NCI-H128 (cell line): ENCODE measurements at regions not wholly inside any gene's neighbourhood (a gene's known extent, or its start where the extent isn't known, plus 50 kb on each side); places are given as distances from the start of the nearest gene placed in this dataset.
"Not testable (repeated sequence)": the region's sequence is repeated elsewhere in the genome, so short reads cannot be mapped to it uniquely, and the experiment has no call there.

Source experiments
- DNase-seq: peaks from one replicate; lab custom pipeline; 2025; ENCODE audit not compliant: unreplicated experiment; lab: John Stamatoyannopoulos, UW

DNA sequence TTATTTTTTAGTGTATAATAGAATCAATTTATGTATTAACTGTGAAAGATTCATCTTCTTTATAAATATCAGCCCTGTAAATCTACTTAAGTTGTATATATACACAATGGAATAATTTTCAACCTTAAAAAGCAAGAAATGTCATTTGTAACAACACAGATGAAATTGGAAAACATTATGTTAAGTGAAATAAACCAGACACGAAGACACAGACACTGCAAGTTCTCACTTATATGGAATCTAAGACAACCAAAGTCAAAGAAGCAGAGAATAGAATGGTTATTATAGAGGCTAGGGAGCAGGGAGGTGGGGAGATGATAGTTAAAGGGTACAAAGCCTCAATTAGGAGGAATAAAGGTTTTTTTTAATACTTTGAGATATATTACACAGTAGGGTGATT, 1404.4 kb downstream of the HACE1 start:
- DNase-seq, result no peak

DNA sequence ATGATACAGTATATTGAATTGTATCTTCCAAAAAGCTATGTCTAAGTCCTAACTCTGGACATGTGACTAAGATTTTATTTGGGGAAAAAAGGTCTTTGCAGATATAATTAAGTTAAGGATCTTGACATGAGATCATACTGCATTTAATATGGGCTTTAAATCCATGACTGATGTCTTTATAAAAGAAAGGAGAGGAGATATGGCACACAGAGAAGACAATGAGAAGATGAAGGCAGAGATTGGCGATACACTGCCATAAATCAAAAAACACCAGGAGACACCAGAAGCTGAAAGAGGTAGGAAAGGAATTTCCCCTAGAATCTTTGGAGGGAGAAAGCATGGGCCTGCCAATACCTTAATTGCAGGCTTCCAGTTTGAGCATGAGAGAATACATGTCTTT, 1450.2 kb downstream of the HACE1 start:
- DNase-seq, result no peak

DNA sequence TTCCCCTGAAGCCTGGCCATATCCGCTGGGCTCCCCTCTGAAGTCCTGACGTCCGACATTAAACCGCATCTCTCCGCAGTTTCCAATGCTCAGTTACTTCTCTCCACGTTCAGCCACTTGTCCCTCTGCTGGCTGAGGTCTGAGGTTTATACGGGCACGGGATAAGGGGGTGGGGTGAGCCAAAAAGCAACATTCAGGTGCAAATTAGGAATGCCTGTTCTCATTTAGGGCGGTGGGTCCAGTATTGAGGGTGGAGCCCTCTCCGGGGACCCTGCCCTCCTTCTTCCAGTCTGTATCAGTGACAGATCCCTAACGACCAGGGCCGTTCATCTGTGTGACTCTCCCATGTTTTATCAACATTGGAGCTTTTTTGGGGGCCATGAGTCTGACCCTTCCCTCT, 1454.4 kb downstream of the HACE1 start:
- DNase-seq, result no peak

DNA sequence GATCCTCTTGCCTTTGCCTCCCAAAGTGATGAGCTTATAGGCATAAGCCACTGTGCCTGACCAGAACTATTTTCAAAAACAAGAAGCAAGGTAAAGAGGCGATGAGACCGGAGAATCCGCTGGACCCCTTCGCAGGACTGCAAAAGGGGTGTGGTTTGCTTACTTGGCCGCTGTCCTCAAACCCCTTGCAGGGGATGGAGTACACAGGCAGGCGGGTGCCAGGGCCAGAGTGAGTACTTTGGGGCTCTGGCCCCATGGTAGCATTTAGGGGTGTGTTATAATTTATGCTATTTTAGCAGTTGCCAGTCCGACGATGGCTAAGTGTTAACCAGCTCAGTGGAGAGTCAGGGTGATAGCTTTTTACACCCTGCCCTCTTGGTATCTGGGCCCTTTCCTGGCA, 1454.9 kb downstream of the HACE1 start:
- DNase-seq, result no peak

DNA sequence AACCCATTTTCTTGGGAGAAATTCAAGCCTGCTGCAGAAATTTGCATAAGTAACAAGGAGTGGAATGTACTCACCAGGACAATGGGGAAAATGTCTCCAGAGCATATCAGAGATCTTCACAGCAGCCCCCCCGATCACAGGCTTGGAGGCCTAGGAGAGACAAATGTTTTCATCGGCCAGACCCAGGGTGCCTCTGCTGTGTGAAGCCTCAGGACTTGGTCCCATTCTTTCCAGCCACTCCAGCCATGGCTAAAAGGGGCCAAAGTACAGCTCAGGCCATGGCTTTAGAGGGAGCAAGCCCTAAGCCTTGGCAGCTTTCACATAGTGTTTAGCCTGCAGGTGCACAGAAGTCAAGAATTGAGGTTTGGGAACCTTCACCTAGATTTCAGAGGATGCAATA, 1463.0 kb downstream of the HACE1 start:
- DNase-seq, result no peak

DNA sequence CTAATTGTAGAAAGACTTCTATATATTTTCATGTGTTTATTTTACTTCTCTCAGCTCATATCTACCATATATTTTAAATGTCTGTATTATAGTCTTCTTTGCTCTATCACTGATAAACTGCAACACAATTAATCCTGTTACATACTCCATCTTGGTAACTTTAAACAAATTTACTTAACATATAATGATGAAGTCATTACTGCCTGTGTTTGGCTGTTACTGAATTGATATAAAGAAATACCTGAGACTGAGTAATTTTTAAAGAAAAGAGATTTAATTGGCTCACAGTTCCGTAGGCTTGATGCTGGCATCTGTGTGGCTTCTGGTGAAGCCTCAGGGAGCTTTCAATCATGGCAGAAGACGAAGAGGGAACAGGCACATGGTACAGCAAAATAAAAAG, 1480.4 kb downstream of the HACE1 start:
- DNase-seq, result no peak

DNA sequence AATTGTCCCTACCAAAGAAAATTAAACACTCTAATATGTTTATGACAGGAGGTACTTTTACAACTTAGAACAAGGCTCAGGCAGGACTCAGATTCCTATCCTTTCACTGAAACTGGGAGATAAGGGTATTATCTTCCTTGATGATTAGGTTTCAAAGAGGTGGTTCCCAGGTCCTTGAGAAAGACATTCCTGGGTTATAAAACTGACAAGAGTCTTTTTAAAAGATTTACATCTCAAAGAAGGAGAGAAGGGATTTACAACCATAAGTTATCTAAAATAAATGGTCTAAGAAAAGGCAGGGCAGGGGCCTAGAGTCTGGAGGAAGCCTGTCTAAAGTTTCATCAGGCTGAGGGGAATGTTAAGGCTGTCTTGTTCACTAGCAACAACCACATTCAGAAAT, 1492.5 kb downstream of the HACE1 start:
- DNase-seq, result no peak

DNA sequence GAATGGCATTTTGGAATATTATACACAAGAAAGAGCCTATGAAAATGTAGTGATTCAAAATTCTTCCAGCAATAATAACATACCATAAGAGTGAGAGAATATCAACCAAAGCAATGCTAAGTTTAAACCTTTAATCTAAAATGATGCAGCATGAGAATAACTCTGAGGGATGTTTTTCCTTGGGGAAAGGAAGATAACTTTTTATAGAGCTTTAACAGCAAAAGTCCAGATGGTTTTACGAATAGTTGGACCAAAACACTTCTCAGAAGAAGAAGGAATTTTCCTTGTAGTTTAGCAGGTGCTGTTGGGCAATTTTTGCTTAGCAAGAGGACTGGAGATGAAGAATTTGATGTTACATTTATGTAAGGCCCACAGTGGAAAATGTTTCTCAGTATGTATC, 1503.2 kb downstream of the HACE1 start:
- no peak for DNase-seq

DNA sequence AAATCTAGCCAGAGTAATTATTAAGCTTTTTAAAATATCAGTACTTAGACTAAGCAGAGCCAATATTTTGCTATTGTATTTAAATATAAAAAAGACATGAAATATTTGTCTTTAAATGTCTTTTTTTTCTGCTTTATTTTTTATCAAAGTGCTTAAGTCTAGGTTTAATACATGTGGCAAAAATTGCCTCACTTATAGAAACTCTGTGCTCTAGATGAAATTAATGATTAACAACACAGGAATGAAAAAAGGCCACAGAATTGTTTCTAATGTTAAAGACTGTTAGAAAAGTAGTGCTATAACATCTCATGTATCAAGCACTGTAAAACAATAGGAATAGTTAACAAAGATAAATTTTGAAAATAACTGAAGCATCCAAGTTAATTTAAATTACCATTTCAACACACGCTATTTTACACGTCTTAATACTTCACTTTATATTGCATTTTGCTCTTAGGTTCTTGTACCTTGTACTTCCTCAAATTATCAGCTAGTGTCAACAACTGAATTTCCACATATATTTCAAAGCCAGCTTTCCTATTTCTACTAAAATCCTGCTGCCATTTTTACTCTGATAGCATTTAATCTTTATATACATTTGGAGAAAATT, 1515.1 kb downstream of the HACE1 start:
- DNase-seq, result no peak

DNA sequence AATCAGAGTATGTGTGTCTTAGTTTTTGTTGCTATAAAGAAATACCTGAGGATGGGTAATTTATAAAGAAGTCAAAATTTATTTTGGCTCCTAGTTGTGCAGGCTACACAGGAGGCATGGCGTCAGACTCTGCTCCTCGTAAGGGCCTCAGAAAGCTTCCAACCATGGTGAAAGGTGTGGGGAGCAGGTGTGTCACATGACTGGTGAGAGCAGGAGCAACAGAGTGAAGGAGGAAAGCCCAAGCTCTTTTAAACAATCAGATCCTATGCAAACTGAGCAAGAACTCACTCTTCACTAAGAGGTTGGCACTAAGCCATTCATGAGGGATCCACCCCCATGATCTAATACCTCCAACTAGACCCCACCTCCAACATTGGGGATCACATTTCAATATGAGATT, 1524.3 kb downstream of the HACE1 start:
- no peak for DNase-seq

DNA sequence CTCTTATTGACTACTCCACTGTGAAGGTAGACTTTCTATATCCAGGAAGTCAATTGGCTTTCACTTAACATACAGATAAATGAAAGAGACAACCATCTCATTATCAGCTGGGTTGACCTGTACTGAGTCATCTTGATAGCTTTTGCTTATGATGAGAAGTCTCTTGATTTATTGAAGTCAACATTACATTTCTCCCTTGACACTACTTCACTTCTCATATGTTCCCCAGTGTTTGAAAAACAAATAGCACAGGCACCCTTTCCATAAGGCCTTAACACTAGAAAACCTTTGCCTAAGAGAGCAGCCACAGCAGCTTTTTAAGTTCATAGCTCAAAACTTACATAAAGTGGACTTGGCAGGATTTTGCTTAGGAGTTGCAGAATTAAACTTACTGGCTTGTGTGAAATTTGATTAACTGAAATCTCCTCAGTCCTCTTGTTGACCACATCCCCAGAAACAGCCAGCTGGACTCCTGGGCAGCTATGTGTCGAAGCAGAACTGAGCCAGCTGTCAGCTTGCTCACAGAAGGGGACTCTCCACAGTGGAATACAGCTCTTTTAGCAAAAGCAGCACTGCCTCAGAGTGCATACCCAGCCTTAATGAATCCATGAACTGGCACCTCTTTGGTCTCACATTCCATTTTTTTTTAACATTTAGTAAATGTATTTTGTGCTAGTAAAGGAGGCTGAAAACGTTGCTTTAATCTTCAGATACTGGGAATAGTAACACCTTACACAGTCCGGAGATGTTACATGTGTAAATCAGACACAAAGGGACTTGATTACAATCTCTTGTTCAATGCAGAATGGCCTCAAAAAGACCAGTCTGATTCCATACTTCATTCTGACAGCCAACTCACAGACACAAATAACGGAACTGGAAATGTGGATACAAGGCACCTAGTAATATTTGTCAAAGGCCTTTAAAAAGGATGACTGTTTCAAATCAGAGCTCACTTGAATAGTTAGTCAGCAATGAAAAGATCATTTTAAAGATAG, 1532.7 kb downstream of the HACE1 start:
- DNase-seq, result no peak

DNA sequence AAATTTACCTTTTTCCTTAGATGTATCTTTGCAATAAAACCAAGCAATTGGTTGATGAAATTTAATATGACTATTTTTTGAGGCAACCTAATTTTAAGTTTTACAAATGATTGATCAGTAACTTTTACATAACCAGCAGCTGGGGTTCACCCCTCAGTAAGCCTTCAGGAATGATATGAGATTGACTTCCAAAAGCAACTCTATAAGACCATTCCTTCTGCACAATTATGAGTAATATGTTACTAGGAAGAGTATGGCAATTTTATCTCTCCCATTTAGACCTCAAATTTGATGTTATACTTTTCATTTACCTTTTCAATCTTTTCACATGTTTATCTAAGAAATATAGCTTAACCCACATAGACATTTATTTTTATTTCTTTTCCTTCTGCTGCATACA, 1546.3 kb downstream of the HACE1 start:
- no peak for DNase-seq

DNA sequence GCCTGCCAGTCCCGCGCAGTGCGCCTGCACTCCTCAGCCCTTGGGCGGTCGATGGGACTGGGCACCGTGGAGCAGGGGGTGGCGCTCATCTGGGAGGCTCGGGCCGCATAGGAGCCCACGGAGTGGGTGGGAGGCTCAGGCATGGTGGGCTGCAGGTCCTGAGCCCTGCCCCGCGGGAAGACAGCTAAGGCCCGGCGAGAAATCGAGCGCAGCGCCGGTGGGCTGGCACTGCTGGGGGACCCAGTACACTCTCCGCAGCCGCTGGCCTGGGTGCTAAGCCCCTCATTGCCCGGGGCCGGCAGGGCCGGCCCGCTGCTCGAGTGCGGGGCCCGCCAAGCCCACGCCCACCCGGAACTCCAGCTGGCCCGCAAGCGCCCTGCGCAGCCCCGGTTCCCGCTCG, 1565.3 kb downstream of the HACE1 start:
- not testable (repeated sequence) for DNase-seq

DNA sequence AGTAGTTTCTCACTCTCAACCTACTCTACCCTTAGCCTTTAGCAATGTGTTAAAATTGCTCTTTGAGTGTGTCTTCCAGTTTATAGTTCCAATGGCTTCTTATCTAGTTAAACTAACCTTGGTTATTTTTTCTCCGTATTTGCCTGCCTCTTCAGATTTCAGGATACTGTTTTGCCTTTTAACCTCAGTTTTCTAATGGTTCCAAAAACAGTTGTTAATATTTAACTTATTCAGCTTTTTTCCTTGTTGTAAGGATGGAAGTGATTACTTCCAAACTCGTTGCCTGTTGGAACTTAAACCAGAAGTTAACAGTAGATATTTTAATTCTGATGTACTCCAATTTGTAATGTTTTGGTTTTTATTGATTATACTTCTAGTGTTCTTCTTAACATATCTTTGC, 1574.9 kb downstream of the HACE1 start:
- no peak for DNase-seq

DNA sequence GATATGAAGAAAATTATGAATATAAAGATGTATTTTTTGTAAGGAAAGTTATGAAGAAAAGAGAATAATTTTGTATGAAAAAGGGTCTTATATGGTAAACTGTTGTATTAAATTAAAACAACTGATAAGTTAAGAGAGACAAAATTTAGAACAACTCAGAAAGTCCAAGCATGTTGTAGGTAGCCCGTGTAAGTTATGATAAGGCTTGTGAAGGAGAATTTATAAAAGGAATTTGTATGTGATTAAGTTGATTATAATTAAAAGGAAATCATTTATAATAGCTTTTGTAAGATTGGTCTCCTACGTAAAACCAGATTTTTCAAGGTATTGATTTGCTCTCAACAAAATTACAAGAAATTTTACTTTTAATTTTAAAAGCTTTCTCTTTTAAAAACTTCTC, 1579.3 kb downstream of the HACE1 start:
- DNase-seq, result no peak

DNA sequence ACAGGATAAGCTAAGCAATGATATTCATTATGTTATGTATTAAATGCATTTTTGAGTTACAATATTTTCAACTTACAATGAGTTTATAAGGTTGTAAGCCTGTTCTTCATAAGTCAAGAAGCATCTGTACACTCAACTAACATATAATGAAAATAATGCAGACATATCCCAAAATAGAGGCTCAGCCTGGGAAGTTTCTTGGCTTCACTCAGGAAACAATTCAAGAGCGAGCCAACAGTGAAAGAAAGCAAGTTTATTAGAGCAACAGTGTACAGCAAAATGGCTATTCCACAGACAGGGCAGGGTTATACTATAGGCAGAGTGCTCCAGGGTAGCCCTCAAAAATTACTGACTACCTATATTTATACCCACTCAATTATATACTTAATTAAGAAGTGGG, 1581.8 kb downstream of the HACE1 start:
- no peak for DNase-seq

DNA sequence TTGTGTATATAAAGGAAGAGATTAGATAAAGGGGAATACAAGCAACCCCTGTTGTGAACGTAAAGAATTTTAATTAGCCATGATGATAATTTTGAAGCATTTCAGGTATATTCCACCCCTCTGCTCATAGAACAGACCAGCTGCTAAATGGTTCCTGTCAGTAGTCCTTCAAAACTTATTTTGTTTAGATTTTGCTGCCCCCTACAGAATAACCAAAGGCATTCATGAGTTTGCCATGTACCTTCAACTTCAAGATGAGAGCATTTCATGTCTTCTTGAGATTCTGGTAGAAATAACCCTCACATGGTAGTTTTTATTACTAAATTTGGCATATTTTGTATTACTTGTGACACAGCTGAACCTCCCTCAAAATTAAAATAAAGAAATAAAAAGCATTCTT, 1586.7 kb downstream of the HACE1 start:
- DNase-seq, result no peak

DNA sequence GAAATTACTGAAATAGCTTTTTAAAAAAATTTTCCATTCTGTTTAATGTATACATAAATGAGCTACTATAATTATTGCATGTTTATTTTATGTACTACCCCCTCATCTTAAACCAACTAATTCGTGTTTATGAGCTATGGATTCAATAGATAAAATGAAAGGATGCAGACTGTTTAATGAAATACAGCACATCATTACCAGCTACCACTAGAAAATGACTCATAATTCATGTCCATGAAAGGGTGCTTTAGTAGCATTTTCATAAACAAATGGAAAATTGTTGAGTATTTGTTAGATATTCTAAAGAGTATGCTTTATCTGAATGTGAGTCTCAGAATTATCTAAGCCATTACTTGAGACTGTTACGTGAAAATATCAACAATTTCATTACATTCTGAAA, 1590.1 kb downstream of the HACE1 start:
- DNase-seq, result no peak

DNA sequence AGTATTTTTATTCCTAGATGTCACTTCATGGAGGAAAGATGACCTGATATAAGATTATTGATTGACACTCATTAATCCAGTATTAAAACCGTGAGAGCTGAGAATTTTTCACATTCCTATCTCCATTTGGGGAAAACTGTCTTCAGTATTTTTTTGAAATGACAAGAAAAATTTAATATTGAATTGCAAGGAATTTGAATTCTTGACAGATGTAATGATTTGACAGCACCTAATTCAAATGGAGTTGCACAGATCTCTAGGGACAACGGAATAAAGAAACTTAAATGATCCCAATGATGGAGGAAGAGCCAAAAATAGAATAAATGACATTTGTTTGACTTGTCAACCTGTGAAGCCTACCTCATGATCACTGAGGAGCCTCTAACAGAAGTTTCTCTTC, 1591.4 kb downstream of the HACE1 start:
- no peak for DNase-seq

DNA sequence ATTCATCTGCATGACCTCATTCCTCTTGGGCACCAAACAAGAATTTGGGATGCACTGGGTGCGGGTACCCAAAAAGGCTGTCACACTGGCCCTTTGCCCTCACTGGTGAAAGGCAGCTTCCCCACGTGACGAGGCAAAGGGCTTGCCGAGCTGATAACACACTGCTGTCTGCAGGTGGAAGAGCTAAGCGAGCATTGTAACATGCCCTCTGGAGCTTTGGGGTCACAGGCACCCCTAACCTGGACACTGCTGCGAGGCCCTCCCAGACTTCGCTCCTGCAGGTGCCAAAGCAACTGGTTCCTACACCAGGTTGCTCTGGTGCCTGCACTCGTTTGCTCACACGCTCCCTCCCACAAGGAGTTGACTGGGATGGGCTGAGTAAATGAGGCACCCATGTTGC, 1595.7 kb downstream of the HACE1 start:
- no peak for DNase-seq

DNA sequence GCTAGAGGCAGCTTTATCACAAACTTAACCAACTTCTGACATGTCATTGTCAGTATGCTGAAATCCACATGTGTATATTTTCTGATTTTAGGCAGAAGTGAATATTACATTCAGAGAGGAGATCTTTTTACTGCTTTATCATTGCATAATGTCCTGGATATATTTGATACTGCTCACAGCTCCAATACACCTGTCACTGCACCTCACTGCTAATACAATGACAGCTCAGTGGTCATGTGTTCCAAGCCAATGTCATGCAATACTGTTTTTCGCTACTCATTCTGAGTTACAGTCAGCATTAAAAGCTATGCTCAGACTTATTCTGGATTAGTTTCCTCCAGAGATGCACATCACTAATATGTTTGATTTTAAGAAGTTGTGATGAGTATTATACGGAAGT, 1604.6 kb downstream of the HACE1 start:
- no peak for DNase-seq

DNA sequence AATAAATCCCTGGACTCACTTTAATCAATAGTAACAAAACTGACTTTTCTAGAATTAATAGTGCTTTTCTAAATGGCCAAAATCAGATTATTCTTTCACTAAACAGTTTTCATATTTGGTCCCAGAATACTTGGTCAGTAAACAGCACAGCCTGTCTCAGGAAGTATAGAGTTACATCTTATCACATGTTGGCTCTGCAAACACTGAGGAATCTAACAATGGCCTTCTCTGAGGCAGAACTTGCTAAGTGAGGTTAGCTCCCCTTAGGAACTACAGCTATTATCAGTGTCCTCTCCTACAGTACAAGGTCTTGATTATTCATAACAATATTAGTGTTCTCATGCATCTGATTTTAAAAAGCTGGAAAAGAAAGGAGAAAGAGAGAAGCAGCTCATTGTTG, 1622.8 kb downstream of the HACE1 start:
- DNase-seq, result no peak

DNA sequence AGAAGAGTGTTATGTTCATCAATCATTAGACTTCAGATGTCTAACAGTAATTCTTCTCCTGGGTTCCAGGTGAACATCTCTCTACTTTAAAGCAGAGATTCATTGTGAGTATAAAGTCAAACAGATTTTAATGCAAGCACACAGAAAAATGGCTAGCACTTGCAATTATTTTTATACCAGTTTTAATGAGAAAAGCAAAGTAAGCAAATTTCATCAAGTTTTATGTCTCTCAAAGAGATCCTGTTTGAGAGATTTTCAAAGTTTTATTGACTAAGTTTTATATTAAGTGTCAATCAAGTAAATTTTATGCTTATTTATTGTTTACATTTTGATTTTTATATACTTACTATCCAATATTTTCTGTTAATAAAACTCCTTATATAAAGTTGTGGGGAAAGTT, 1628.5 kb downstream of the HACE1 start:
- no peak for DNase-seq
